Astrocyte of the hippocampus (primary cell): ENCODE measurements at regions not wholly inside any gene's neighbourhood (a gene's known extent, or its start where the extent isn't known, plus 50 kb on each side); places are given as distances from the start of the nearest gene placed in this dataset.
"Not testable (repeated sequence)": the region's sequence is repeated elsewhere in the genome, so short reads cannot be mapped to it uniquely, and the experiment has no call there.

ENCODE experiments used
- DNase-seq: peaks from one replicate; pipeline ENCODE4 v3.0.0; 2011; ENCODE audit warnings: low read depth, low spot score

- peak; percentile 72 for DNase-seq
Observed at GRCh38 chr9:33737811-33738606, 57.4 kb upstream of the PRSS3 start.

- no peak for DNase-seq
Observed at GRCh38 chr9:33739398-33739797, 56.0 kb upstream of the PRSS3 start.

- no peak for DNase-seq
Observed at GRCh38 chr9:33740075-33740474, 55.3 kb upstream of the PRSS3 start.

- not testable (repeated sequence) for DNase-seq
Observed at GRCh38 chr9:33740958-33741357, 54.4 kb upstream of the PRSS3 start.

- no peak for DNase-seq
Observed at GRCh38 chr9:33742051-33742450, 53.3 kb upstream of the PRSS3 start.

GRCh38 chr9:33742519-33742918 is 52.8 kb upstream of the PRSS3 start:
- DNase-seq = no peak
